ENCODE measurements at regions not wholly inside any gene's neighbourhood (a gene's known extent, or its start where the extent isn't known, plus 50 kb on each side); places are given as distances from the start of the nearest gene placed in this dataset.

GRCh38 chr11:80948781-80949180 is 1508.0 kb upstream of the TENM4 start:
- ATAC-seq, result no peak
- intact Hi-C loops (cut with micrococcal nuclease; ENCODE audit: unreplicated experiment), result no loop called here
- no peak for TF ChIP-seq SIN3A (IDR thresholded peaks at IDR 0.05; ENCODE audit: borderline replicate concordance, insufficient read depth, low read depth, low read length)
- TF ChIP-seq CTCF (IDR thresholded peaks at IDR 0.05), result no peak
- no peak for TF ChIP-seq REST (IDR thresholded peaks at IDR 0.05; ENCODE audit: insufficient read depth in 1 of 2, low read depth in 2 of 2, low read length in 1 of 2)
- TF ChIP-seq TCF7L2 (IDR thresholded peaks at IDR 0.05; ENCODE audit: low read depth, low read length), result no peak
- no peak for TF ChIP-seq POLR2AphosphoS5 (IDR thresholded peaks at IDR 0.05; ENCODE audit: low read depth, low read length)

GRCh38 chr11:80944758-80945157 is 1503.9 kb upstream of the TENM4 start:
- Histone ChIP-seq H3K9me3 (ENCODE audit: control insufficient read depth, insufficient read depth, low read depth, low read length) (no peaks in the 10 kb centered on the region; the same call in 1 of the 2 replicates), H3K27ac (ENCODE audit: low read length) (no peak overlapping the region), H3K4me1 (ENCODE audit: control insufficient read depth, insufficient read depth, low read length) (no peaks in the 10 kb centered on the region), H3K36me3 (ENCODE audit: control insufficient read depth, insufficient read depth, low read length) (no peaks in the 10 kb centered on the region), H3K27me3 (ENCODE audit: control insufficient read depth, insufficient read depth, low read length) (no peaks in the 10 kb centered on the region), H3K4me3 (ENCODE audit: low read depth in 2 of 2, low read length in 2 of 2) (no peak overlapping the region)
- BruUV-seq (replicated peaks), result no TSS peak
- DNase-seq (ENCODE audit: low read depth, low spot score) (no peak), ATAC-seq (no peak)
- intact Hi-C loops (cut with micrococcal nuclease; ENCODE audit: unreplicated experiment), result no loop called here
- POLR2A ChIA-PET, result no interaction called here
- TF ChIP-seq CTCF (IDR thresholded peaks at IDR 0.05) (no peak), TCF7L2 (IDR thresholded peaks at IDR 0.05; ENCODE audit: low read depth, low read length) (no peak), REST (IDR thresholded peaks at IDR 0.05; ENCODE audit: insufficient read depth in 1 of 2, low read depth in 2 of 2, low read length in 1 of 2) (no peak), POLR2AphosphoS5 (IDR thresholded peaks at IDR 0.05; ENCODE audit: low read depth, low read length) (no peak), SIN3A (IDR thresholded peaks at IDR 0.05; ENCODE audit: borderline replicate concordance, insufficient read depth, low read depth, low read length) (no peak)
- CTCF ChIA-PET, result no interaction called here
- in situ Hi-C loops (cut with HindIII; ENCODE audit: low pct_unique_long_range_greater_than_20kb, low sequenced_read_pairs), result no loop called here

More at GRCh38 chr11:80948781-80949180, 1508.0 kb upstream of the TENM4 start:
- in situ Hi-C loops (cut with HindIII; ENCODE audit: low pct_unique_long_range_greater_than_20kb, low sequenced_read_pairs), result no loop called here
- Histone ChIP-seq H3K27ac (ENCODE audit: low read length) (no peak overlapping the region), H3K36me3 (ENCODE audit: control insufficient read depth, insufficient read depth, low read length) (no peaks in the 10 kb centered on the region), H3K9me3 (ENCODE audit: control insufficient read depth, insufficient read depth, low read depth, low read length) (peaks cover 9% of the 10 kb centered on the region; the same call in 1 of the 2 replicates), H3K4me1 (ENCODE audit: control insufficient read depth, insufficient read depth, low read length) (no peaks in the 10 kb centered on the region), H3K4me3 (ENCODE audit: low read depth in 2 of 2, low read length in 2 of 2) (no peak overlapping the region), H3K27me3 (ENCODE audit: control insufficient read depth, insufficient read depth, low read length) (no peaks in the 10 kb centered on the region)
- ChIA-PET POLR2A (no interaction called here), CTCF (no interaction called here)
- no TSS peak for BruUV-seq (replicated peaks)
- no peak for DNase-seq (ENCODE audit: low read depth, low spot score)

All from Panc1 (cell line).